CD4-positive, alpha-beta T cell treated with Interleukin-17A for 4 hours (primary cell): ENCODE measurements at regions not wholly inside any gene's neighbourhood (a gene's known extent, or its start where the extent isn't known, plus 50 kb on each side); places are given as distances from the start of the nearest gene placed in this dataset.

ENCODE experiments used
- DNase-seq: peaks from one replicate; pipeline ENCODE4 v3.0.0-alpha.2; 2020; ENCODE audit warnings: mixed read lengths

DNA sequence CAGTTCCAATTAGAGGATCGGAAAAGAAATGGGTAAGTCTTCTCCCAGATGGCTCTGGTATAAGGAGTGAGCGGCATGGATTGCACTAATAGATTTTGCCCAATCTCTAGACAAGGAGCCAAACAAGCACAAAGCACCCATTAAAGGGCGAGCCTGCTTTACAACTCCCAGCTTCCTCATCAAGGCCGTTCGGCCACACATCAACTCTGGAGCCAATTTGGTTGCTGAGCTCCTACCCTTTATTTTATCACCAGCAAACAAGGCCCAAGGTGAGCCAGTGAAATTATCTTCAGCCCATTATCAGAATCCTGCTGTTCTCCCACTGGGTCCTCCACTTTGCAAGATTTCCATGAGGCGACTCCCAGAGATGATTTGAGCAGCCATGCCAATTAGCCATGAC, 292.2 kb upstream of the NPVF start:
- no peak for DNase-seq

DNA sequence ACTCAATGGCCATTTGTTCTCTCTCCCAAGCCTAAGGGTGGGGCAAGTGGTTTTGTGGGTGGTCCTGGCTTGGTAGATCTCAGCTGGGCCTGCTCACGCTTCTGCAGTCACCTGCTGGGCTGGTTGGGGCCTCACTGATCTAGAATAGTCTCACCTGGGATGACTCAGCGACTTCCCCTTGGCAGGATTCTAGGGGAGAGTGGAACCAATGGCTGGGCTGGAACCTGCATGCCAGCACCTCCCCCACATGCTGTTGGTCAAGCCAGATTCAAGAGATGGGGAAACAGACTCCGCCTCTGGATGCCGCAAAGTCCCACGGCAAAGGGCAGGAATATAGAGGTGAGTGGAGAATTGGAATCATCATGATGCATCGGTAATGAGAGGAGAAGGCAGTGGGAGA, 292.9 kb upstream of the NPVF start:
- DNase-seq: no peak

DNA sequence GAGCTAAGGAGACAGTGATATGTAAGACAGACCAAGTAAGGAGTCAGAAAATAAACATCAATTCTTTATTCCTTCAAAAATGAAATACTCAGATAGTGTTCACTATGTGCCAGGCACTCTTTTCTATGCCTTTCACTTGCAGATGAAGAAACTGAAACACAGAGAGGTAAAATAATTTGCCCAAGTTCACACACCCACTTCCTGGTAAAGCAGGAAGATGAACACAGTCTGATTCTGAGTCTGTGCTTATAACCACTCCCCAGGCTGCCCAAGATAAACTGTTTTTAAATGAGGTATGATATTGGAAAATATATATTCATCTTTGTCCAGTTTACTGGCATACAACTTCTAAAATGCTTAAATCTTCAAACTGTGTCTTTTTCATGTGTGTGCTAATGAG, 294.4 kb upstream of the NPVF start:
- no peak for DNase-seq

DNA sequence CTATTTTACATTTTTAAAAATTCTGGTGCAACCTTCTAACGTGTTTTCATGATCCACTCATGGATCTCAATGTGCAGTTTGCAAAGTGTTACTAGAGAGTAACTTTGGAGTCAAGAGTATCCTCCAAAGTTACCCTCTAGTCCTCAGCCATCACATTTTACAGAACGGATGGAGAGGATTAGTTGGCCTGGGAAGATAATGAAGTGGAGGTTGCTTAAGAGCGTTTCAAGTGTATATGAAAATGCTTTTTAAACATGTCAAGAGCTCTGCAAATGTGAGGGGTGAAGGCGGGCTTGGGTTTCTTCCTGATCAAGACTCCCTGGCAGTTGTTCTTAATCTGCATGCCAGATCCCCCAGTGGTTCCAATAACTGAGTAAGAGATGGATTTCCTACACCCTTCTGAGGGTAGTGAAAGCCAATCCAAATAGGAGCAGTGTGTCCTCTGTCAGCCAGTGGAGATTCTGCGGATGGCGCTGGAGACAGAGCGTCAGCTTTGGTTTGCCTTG, 299.4 kb upstream of the NPVF start:
- no peak for DNase-seq

GRCh38 chr7:25529320-25529719, 301.0 kb upstream of the NPVF start:
- no peak for DNase-seq

GRCh38 chr7:25536851-25537250, 308.6 kb upstream of the NPVF start:
- no peak for DNase-seq

DNA sequence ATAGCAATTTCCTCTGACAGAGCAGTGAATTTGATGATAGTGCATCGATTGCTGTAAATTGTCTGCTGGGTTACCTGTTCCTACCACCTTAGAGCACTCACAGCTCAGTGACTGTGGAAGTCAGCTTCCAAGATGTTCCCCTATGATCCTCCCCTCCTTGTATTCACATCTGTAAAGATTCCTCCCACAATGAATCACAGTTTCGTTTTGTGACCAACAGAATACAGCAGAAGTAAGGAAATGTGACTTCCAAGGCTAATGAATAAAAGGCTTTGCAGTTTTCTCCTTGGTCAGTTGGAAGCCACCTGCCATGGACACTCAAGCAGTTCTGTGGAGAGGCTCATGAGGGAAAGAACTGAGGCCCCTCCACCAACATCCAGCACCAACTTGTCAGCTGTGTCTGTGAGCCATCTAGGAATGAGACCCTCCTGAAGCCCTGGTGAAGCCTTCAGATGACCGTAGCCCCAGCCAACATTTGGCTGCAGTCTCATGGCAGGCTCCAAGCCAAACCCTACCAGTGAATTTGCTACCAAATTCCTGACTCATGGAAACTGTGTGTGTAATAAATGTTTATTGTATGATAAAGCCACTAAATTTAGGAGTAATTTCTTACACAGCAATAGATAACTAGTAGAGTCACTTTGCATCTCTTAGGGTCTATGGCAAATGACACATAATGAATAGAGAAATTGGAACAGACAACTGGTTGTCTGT, 309.5 kb upstream of the NPVF start:
- no peak for DNase-seq

DNA sequence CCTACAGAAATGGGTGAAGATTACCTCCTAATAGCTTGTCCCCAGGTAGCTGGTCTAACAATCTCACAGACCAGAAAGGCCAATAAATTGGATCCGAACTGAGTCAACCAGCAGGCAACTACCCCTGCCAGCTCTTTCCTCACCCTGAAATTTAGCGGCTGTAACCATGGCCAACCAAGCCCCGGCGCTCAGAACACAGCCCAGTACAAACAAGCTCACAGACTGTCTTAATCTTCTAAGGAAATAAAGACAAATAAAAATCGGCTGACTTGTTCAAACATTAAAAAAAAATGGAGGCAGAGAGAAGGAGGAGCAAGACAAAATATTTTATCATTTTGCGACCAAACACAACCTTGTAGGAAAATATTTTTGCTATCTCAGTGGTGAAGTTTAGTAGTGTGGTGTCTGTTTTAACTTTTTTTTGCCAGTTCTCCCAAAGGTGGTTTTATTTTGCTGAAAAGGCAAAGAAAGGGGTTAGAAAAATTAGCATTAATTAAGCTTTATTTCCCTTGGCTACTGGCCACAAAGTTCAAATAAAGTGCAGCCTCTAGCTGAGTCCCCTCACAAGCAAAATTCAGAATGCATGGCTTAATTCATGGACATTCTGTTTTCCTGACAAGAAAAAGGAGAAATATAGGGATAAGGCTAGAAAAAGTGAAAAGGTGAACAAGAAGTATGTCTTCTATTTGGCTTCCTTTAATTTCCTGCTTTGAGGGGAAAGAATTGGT, 313.0 kb upstream of the NPVF start:
- DNase-seq: no peak

- no peak for DNase-seq
These were observed 313.6 kb upstream of the NPVF start for GRCh38 chr7:25541877-25542276.

- no peak for DNase-seq
These were observed 314.9 kb upstream of the NPVF start for GRCh38 chr7:25543210-25543609.

- no peak for DNase-seq
These were observed 315.5 kb upstream of the NPVF start for GRCh38 chr7:25543798-25544197.

- DNase-seq: no peak
These were observed 316.0 kb upstream of the NPVF start for GRCh38 chr7:25544254-25544653.

DNA sequence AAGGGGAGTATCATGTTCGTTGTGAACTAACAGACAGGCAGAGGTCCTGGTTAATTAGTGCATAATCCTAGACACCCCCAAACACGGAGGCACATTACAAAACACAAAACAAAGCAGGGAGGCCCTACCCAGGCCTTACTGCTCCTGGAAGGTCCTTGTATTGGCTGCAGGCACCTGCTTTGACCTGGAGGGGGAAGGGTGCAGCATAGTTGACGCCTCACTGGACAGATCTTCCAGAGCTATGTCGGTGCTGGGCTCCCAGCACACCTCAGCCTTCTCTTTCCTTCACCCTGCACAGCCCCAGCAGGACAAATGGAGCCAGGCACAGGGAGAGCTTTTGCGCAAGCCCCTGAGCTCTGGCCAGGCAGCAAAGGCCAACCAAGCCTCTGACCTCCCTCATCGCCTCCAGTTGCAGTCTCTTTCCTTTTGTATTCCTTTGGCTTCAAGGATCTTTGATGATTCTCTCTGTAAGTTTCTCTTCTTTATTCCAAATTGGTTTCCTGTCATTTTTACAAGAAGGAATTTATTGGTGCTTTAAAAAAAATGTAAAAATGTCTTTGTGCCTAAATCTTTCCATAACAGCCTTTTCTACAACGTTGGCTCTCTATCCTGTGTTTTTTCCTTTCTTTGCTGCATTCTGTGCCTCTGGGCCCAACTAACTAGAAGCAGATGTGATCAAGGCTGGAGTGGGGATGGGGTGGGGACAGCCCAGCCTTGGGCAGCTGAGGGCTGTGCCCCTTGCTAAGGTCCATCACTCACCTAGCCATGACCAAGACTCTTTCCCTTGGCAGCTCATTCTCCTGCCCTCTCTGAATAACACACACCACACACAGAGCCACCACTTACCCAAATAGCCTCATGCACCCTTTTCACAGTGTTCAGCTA, 317.1 kb upstream of the NPVF start:
- no peak for DNase-seq

DNA sequence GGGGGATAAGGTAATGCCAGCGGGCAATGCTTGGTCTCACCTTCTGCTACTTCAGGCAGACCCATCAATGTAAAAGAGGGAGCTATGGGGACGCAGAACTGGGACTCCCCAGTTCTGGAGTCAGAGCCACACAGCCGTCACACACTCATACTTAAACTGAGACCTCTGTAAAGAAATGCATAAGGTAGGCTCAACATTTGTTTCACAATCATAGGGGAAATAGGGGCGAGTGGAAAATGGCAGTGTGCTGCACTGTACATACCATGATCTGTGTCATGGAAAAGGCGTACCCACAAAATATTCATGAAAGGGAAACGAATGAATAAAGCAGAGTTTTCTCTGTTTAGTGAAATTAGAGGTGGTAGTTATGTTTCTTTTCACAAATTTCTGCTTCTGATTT, 318.0 kb upstream of the NPVF start:
- no peak for DNase-seq

DNA sequence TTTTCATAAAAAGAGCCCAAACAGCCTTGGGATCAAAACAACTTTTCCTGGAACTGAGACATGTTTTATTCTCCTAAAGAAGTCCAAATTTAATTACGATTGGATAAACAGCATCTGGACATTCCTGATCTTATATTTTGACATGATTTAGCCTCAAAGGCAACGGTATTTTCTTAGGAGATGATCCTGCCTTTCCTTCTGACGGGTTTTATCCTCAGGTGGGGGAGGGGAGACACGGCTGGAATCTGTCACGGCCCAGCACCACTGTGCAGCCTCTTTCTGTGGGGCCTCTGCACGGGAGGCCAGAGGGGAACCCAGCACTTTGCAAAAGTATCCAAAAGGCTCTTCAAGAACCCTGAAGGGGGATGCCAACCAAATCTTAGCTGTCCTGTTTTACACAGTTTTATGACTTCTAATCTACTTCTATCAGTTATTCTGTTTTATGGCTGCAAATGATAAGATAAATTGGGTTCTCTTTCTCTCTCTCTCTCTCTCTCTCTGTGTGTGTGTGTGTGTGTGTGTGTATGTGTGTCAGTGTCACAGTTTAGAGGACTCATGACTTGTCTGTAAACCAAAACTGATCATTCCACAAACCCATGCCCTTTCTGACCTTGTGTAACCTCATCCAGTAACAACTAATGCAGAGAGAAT, 321.1 kb upstream of the NPVF start:
- DNase-seq: no peak

- DNase-seq: no peak
These were observed 321.9 kb upstream of the NPVF start for GRCh38 chr7:25550149-25550548.

GRCh38 chr7:25552998-25553397, 324.7 kb upstream of the NPVF start:
- DNase-seq: no peak

GRCh38 chr7:25553580-25554291, 325.4 kb upstream of the NPVF start:
- DNase-seq: no peak

GRCh38 chr7:25557379-25557917, 329.2 kb upstream of the NPVF start:
- DNase-seq: no peak

DNA sequence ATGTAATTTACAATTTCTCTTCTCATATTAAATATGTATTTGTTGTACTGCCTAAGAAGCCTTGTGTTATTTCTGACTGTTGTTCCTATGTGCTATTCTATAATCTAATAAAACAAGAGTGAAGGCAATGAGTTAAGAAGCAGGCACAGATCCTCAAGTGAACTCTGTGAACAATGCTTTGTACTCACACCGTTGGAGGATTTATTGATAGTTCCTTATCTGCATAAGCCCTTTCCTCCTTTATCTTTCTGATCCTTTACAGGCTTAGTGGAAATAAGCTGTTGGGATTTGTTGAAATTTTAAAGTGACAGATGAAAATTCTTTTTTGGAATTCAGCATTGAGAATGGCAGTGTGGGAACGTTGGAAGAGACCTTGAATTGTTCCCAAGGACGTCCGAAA, 329.6 kb upstream of the NPVF start:
- DNase-seq: no peak

DNA sequence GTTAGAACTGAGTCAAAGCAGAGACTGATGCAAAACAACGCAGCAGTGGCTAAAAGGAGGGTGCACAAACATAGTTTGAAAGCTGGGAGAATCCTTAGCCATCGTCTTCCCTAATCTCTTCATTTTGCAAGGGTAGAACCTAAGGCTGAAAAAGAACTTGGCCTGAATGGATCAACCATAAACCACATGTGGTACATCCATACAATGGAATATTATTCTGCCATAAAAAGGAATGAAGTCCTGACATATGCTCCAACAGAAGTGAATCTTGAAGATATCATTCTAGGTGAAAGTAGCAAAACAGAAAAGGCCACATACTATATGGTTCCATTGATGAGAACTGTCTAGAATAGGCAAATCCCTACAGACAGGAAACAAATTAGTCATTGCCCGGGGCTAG, 330.3 kb upstream of the NPVF start:
- DNase-seq: no peak
